GM12801 (cell line): ENCODE measurements at regions not wholly inside any gene's neighbourhood (a gene's known extent, or its start where the extent isn't known, plus 50 kb on each side); places are given as distances from the start of the nearest gene placed in this dataset.

Experiments
- TF ChIP-seq, protein P1 (sequence below): IDR thresholded peaks from one replicate; pipeline ENCODE4 v1.5.1; 2011; ENCODE audit warnings: control low read depth; ENCODE audit not compliant: insufficient read length; ENCODE audit errors: extremely low read depth

DNA sequence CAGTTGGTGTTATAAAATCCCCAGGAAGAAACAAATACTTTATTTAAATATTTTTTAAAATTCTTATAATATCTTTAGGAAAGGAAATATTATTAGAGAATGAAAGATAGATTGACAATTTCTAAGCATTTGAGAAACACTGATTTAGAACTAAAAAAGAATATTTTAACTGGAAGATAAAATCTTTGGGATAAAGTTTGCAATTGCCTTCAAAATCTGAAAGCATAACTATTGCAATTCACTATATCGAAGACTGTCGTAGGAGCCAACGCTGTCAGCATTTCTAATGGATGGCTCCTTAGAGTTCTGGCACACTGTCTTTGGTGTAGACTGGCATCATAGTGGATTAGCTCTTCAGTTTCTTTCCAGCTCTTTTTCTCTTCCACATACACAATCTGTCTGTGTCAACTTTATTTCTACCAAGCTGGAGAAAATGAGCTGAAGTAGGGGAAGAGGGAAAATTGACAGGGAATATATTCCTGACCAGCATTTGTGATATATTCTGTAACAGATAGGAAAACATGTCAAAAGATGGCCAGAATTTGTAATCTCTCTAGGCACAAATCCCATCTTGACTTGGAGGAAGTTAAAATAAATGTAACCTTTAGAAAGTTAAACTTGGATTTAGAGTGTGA is 1561.4 kb downstream of the MAT2B start:
- TF ChIP-seq, protein P1, sequence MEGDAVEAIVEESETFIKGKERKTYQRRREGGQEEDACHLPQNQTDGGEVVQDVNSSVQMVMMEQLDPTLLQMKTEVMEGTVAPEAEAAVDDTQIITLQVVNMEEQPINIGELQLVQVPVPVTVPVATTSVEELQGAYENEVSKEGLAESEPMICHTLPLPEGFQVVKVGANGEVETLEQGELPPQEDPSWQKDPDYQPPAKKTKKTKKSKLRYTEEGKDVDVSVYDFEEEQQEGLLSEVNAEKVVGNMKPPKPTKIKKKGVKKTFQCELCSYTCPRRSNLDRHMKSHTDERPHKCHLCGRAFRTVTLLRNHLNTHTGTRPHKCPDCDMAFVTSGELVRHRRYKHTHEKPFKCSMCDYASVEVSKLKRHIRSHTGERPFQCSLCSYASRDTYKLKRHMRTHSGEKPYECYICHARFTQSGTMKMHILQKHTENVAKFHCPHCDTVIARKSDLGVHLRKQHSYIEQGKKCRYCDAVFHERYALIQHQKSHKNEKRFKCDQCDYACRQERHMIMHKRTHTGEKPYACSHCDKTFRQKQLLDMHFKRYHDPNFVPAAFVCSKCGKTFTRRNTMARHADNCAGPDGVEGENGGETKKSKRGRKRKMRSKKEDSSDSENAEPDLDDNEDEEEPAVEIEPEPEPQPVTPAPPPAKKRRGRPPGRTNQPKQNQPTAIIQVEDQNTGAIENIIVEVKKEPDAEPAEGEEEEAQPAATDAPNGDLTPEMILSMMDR, result no peak

DNA sequence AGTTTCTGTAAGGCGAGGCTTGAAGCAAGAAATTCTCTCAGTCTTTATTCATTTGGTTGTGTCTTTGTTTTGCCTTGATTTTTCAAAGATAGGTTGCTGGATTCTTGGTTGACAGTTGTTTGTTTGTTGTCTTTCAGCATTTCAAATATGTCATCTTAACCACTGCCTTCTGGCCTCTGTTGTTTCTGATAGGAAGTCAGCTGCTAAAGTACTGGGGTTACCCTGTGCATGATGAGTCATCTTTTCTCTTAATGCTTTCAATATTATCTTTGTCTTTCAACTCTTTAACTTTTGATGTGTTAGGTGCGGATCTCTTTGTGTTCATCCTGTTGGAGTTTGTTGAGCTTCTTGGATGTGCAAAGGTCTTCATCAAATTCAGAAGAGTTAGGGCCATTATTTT is 1571.3 kb downstream of the MAT2B start:
- TF ChIP-seq, protein P1, result no peak

DNA sequence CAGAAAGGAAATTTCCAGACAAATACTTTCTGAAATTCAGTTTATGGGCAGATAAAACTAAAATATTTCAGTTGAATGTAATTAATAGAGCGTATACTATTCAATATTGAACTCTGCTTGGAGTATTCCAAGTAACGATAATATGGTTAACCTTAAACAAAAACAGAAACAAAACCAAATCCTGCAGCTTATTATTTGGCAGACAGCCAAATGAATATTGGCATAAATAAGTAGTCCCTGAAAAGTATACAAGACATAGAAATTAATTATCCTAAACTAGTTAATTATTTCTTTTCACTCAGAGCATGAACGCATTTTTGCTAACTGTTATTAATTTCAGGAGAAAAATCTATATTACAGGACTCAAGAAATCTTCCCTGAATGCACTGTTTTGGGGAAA is 1574.0 kb downstream of the MAT2B start:
- TF ChIP-seq, protein P1, result no peak

DNA sequence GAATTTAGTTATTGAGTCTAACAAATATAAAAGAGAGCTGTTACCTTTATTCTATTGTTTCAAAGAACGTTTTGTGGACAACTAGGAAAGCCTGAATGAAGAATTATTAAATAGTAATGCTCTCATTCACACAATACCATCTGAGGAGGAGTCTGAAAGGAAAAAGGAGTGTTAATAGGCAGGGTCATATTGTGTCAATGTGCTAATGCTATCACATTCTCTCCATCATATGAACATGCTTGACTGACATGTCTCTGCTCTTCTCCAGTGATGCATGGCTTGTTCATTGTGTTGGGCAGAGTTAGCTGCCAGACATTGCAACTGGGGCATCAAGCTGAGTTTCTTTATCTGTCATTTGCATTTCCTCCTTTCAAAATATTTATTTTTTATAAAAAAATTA is 1578.0 kb downstream of the MAT2B start:
- TF ChIP-seq, protein P1, result no peak

DNA sequence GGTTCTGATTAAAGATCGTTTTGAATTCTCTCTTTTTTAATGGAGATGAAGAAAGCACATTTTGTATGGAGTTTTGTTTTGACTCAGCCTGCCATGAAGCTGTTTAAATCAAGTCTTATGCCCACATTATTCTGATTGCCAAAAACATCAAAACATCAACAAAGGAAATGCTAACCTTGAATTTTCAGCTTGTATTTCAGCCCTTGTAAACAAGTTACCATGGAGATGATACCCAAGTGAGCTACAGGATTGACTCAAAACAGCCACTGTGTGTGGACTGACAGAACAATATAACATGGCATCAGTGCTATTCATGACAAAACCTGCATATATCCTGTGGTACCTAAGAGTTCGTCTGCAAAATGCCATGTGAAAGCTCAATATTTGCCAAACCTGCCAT is 1581.0 kb downstream of the MAT2B start:
- TF ChIP-seq, protein P1, result no peak

DNA sequence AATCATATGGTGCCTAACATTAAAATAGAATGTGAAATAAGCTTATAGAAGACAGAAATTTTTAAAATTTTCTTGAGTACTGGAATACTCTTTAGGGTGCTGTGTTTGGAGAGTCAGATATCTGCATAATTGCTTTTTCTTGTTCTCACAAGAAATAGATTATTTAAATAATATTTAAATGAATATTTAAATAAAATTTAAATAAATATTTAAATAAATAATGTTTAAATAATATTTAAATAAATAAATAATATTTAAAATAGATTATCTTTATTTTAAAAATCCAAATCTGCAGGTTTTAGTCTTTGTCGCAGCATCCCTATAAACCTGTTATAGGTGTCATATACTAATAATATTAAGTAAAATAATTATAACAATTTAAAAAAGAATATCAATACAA is 1589.4 kb downstream of the MAT2B start:
- TF ChIP-seq, protein P1, result no peak

DNA sequence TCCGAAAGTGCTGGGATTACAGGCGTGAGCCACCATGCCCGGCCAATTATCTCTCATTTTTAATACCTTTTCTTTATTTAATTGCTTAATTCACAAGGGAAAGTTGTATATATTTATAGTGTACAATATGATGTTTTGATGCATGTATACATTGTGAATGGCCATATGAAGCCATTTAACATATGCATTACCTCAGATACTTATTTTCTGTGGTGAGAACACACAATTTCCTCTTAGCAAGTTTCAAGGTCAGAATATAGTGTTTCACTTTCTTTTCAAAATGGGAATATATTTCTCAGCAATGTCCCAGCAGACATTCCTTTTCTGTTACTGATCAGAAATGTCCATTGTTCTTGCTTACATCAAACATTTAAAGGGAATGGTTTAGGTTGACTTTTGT is 1596.3 kb downstream of the MAT2B start:
- TF ChIP-seq, protein P1, result no peak

DNA sequence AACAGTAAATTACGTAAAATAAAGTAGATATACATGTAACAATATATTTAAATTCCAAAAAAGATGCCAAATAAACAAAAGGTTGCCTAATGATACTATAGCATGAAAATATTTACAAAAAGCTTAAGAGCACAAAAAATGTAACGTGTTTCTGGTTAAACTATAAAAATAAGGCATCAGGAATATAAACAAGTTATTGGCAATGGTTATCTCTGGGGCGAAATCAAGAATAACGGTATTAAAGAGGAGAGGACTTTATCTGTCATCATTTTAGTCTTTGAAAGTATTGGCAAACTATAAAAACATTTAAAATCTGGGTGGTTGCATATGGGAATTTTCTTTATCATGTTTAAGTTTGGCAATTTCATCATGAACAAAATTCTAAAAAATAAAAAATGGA is 1599.2 kb downstream of the MAT2B start:
- TF ChIP-seq, protein P1, result no peak
